HFFc6 (cell line): ENCODE measurements at regions not wholly inside any gene's neighbourhood (a gene's known extent, or its start where the extent isn't known, plus 50 kb on each side); places are given as distances from the start of the nearest gene placed in this dataset.

ENCODE experiments used
- DNase-seq: peaks from one replicate; pipeline ENCODE4 v3.0.0-alpha.2; 2018
- H3K27ac Mint-ChIP-seq: 2 replicates; pipeline ENCODE4 v1.8.0; 2020; ENCODE audit warnings: mild to moderate bottlenecking, mixed read lengths
- H3K27me3 Mint-ChIP-seq: 2 replicates; pipeline ENCODE4 v1.8.0; 2021; ENCODE audit warnings: mild to moderate bottlenecking, moderate library complexity, mixed read lengths; ENCODE audit not compliant: insufficient read depth
- H3K36me3 Mint-ChIP-seq: 2 replicates; pipeline ENCODE4 v1.8.0; 2021; ENCODE audit warnings: low read depth, mixed read lengths
- H3K4me1 Mint-ChIP-seq: 2 replicates; pipeline ENCODE4 v1.8.0; 2020; ENCODE audit warnings: low read depth, mixed read lengths
- H3K4me3 Mint-ChIP-seq: 2 replicates; pipeline ENCODE4 v1.8.0; 2020; ENCODE audit warnings: mild to moderate bottlenecking, moderate library complexity, mixed read lengths
- H3K9me3 Mint-ChIP-seq: 2 replicates; pipeline ENCODE4 v1.8.0; 2020; ENCODE audit warnings: mild to moderate bottlenecking, mixed read lengths
- CTCF ChIP-seq: fragments of 200-600 bp; sonication (generic); IDR thresholded peaks from 2 replicates; pipeline ENCODE4 v1.5.0; 2021; ENCODE audit warnings: antibody characterized with exemption, mild to moderate bottlenecking

- Mint-ChIP-seq H3K4me1 (no peaks in the 10 kb centered on the region), H3K36me3 (no peaks in the 10 kb centered on the region), H3K27me3 (no peaks in the 10 kb centered on the region), H3K4me3 (no peak overlapping the region), H3K27ac (no peak overlapping the region), H3K9me3 (peaks cover 56% of the 10 kb centered on the region)
- TF ChIP-seq CTCF: no peak
- no peak for DNase-seq
Measured at GRCh38 chr14:81738946-81739659, 205.4 kb upstream of the SEL1L start.

- H3K36me3 Mint-ChIP-seq: no peaks in the 10 kb centered on the region
Measured at GRCh38 chr14:81743605-81744004, 210.0 kb upstream of the SEL1L start.

GRCh38 chr14:81751198-81751597 lies 217.5 kb upstream of the SEL1L start:
- Mint-ChIP-seq H3K4me1 (no peaks in the 10 kb centered on the region), H3K36me3 (no peaks in the 10 kb centered on the region)
- DNase-seq: no peak

More at GRCh38 chr14:81743605-81744004, 210.0 kb upstream of the SEL1L start:
- no peak overlapping the region for H3K4me3 Mint-ChIP-seq
- no peak overlapping the region for H3K27ac Mint-ChIP-seq
- TF ChIP-seq CTCF: no peak
- no peaks in the 10 kb centered on the region for H3K4me1 Mint-ChIP-seq
- DNase-seq: no peak
- H3K27me3 Mint-ChIP-seq: no peaks in the 10 kb centered on the region; the same call in 1 of the 2 replicates
- H3K9me3 Mint-ChIP-seq: peaks cover 37% of the 10 kb centered on the region

GRCh38 chr14:81759541-81759940 lies 225.9 kb upstream of the SEL1L start:
- no peak overlapping the region for H3K27ac Mint-ChIP-seq
- H3K4me1 Mint-ChIP-seq: no peaks in the 10 kb centered on the region
- no peak for TF ChIP-seq CTCF
- H3K36me3 Mint-ChIP-seq: peaks cover 5% of the 10 kb centered on the region; the same call in 1 of the 2 replicates
- H3K9me3 Mint-ChIP-seq: peaks cover 34% of the 10 kb centered on the region
- no peak overlapping the region for H3K4me3 Mint-ChIP-seq
- no peaks in the 10 kb centered on the region for H3K27me3 Mint-ChIP-seq
- DNase-seq: no peak

More at GRCh38 chr14:81751198-81751597, 217.5 kb upstream of the SEL1L start:
- Mint-ChIP-seq H3K27ac (no peak overlapping the region), H3K27me3 (no peaks in the 10 kb centered on the region; the same call in 1 of the 2 replicates), H3K4me3 (no peak overlapping the region), H3K9me3 (peaks cover 35% of the 10 kb centered on the region)
- no peak for TF ChIP-seq CTCF

- Mint-ChIP-seq H3K27me3 (no peaks in the 10 kb centered on the region), H3K4me3 (no peak overlapping the region), H3K4me1 (no peaks in the 10 kb centered on the region), H3K27ac (no peak overlapping the region), H3K36me3 (no peaks in the 10 kb centered on the region), H3K9me3 (peaks cover 43% of the 10 kb centered on the region)
- no peak for TF ChIP-seq CTCF
- DNase-seq: no peak
Measured at GRCh38 chr14:81765651-81766275, 232.1 kb upstream of the SEL1L start.
